Activated gamma-delta T cell (primary cell): ENCODE measurements at regions not wholly inside any gene's neighbourhood (a gene's known extent, or its start where the extent isn't known, plus 50 kb on each side); places are given as distances from the start of the nearest gene placed in this dataset.

Experiments
- DNase-seq: peaks from one replicate; lab custom pipeline; 2025; lab: John Stamatoyannopoulos, UW

- DNase-seq, result no peak
Observed at GRCh38 chr14:106812788-106813476, 1286.5 kb downstream of the TMEM121 start.

- no peak for DNase-seq
Observed at GRCh38 chr14:106813477-106813823, 1287.1 kb downstream of the TMEM121 start.

- DNase-seq, result no peak
Observed at GRCh38 chr14:106820119-106820518, 1293.7 kb downstream of the TMEM121 start.

- DNase-seq, result no peak
Observed at GRCh38 chr14:106821119-106821518, 1294.7 kb downstream of the TMEM121 start.

GRCh38 chr14:106822905-106823304 is 1296.5 kb downstream of the TMEM121 start:
- DNase-seq, result no peak

GRCh38 chr14:106823552-106823951 is 1297.2 kb downstream of the TMEM121 start:
- no peak for DNase-seq

- no peak for DNase-seq
Observed at GRCh38 chr14:106826833-106827369, 1300.5 kb downstream of the TMEM121 start.

- no peak for DNase-seq
Observed at GRCh38 chr14:106831322-106831720, 1304.9 kb downstream of the TMEM121 start.

- DNase-seq, result no peak
Observed at GRCh38 chr14:106837870-106838269, 1311.5 kb downstream of the TMEM121 start.

GRCh38 chr14:106838991-106839769 is 1312.8 kb downstream of the TMEM121 start:
- no peak for DNase-seq

GRCh38 chr14:106840258-106840657 is 1313.9 kb downstream of the TMEM121 start:
- DNase-seq, result no peak

- no peak for DNase-seq
Observed at GRCh38 chr14:106840991-106841390, 1314.6 kb downstream of the TMEM121 start.

- no peak for DNase-seq
Observed at GRCh38 chr14:106841701-106842100, 1315.3 kb downstream of the TMEM121 start.

GRCh38 chr14:106842687-106843086 is 1316.3 kb downstream of the TMEM121 start:
- DNase-seq, result no peak

- no peak for DNase-seq
Observed at GRCh38 chr14:106843386-106843785, 1317.0 kb downstream of the TMEM121 start.

- DNase-seq, result no peak
Observed at GRCh38 chr14:106843951-106844483, 1317.6 kb downstream of the TMEM121 start.

- DNase-seq, result peak; percentile 46
Observed at GRCh38 chr14:106844608-106845285, 1318.4 kb downstream of the TMEM121 start.

- no peak for DNase-seq
Observed at GRCh38 chr14:106845286-106846087, 1319.1 kb downstream of the TMEM121 start.

GRCh38 chr14:106846218-106846617 is 1319.8 kb downstream of the TMEM121 start:
- DNase-seq, result no peak

- no peak for DNase-seq
Observed at GRCh38 chr14:106848330-106849121, 1322.1 kb downstream of the TMEM121 start.
